Tongue (tissue), 2 donors: ENCODE measurements at regions not wholly inside any gene's neighbourhood (a gene's known extent, or its start where the extent isn't known, plus 50 kb on each side); places are given as distances from the start of the nearest gene placed in this dataset. TPM values are rescaled to one million over a fixed set of nuclear protein-coding genes. Genes with fewer than 3 reads are reported as not detected.
"Not testable (repeated sequence)": the region's sequence is repeated elsewhere in the genome, so short reads cannot be mapped to it uniquely, and the experiment has no call there.

ENCODE experiments used
- DNase-seq: peaks from one replicate; pipeline ENCODE4 v3.0.0-alpha.2; 2015
- small RNA-seq: library from RNA; depleted of rRNA; stranded (forward); fragments of <200 nt; gene quantifications from one replicate; pipeline ENCODE3, GENCODE V24; 2014; ENCODE audit warnings: low replicate concordance

DNA sequence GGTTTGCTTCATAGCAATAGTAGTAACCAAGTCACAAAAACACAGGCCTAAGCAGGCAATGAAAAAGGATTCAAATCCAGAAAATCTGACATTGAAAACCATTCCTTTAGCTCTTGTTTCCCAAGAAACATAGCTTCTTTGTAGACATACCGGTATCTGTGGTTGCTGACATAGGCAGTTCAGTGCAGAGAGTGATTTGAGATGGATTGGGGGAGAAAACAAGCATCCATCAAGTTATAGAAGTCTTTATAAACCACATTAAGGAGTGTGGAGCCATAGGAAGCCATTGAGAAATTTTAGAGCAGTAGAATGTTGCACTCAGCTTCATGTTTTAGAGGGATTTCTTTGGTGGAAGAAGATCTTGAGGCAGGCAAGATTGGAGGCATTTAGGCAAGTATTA lies 91.2 kb upstream of the MARCKS start:
- no peak for DNase-seq

DNA sequence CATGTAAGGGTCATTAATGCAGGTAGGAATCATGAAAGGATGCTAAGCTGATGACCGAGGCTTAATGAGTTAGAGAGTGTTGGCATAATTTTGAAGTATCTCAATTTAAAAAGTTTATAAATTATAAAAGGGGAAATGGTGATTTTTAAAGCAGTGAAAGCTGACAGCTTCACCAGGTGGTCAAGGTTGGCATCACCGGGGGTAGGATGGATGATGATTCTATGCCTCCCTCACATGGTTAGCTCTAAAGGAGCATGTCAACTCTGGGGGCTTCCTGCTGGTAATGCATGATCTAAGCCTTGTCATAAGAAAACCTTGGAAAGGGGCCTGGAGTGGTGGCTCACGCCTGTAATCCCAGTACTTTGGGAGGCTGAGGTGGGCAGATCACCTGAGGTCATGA lies 89.2 kb upstream of the MARCKS start:
- no peak for DNase-seq

GRCh38 chr6:113772961-113773360 lies 84.2 kb upstream of the MARCKS start:
- DNase-seq = no peak

- DNase-seq = no peak
Observed at GRCh38 chr6:113774127-113774825, 82.9 kb upstream of the MARCKS start.

GRCh38 chr6:113776998-113777397 lies 80.1 kb upstream of the MARCKS start:
- DNase-seq = no peak

DNA sequence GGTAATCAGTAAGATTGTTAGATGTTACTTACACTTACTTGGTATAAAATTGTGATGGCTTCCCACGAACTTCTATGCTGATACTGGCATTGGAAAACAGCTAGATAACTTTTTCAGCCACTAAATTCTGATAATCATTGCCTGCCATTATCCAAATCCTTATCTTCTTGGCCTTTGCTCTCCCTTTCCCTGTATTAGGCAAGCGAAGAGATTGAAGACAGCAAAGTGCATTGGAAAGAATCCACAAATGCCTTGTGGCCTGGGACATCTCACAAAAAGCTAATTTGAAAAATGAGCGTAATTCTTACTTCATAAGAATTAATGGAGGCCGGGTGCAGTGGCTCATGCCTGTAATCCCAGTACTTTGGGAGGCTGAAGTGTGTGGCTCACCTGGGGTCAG lies 79.5 kb upstream of the MARCKS start:
- DNase-seq = no peak

- DNase-seq = no peak
Observed at GRCh38 chr6:113779656-113780055, 77.5 kb upstream of the MARCKS start.

GRCh38 chr6:113782636-113783035 lies 74.5 kb upstream of the MARCKS start:
- DNase-seq = no peak

DNA sequence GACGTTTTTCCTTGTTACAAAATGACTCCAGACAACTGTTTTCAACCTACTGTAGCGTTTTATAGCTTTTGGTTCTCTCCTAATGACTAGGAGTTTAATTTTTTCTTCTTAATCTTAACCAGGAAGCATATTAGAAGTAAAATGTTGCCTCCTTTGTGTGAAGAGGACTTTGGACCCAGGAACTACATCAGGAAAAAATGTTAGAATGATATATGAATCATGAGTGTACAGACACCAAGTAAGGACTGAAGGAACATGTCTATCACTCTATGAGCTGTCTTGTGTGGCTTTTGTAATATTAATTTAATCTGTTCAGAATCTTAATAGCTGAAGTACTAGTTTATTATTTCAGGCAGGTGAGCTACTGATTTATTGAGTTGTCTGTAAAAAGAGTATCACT lies 71.0 kb upstream of the MARCKS start:
- DNase-seq = no peak

DNA sequence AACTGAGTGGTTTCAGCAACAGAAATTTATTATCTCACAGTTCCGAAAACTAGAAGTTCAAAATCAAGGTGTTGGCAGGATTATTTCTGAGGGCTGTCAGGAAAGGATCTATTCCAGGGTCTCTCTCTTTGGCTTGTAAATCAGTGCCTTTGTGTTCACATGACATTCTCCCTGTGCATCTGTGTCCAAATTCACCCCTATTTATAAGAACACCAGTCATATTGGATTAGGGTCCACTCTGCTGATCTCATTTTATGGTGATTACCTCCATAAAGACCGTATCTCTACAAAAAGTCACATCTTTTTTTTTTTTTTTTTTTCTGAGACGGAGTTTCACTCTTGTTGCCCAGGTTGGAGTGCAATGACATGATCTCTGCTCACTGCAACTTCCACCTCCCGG lies 68.6 kb upstream of the MARCKS start:
- DNase-seq = no peak

DNA sequence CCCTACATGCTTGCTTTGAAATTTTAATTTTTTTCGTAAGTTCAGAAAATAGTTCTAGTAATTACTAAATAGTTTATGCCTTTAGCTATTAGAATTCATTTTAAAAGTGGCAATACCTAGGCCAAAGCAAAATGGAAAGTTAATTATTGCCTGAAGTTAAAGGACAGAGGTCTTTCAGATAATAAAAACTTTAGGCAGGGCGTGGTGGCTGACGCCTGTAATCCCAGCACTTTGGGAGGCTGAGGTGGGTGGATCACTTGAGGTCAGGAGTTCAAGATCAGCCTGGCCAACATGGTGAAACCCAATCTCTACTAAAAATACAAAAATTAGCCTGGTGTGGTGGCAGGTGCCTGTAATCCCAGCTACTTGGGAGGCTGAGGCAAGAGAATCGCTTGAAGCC lies 65.9 kb upstream of the MARCKS start:
- DNase-seq = not testable (repeated sequence)

GRCh38 chr6:113795371-113795770 lies 61.8 kb upstream of the MARCKS start:
- DNase-seq = not testable (repeated sequence)

GRCh38 chr6:113796038-113796437 lies 61.1 kb upstream of the MARCKS start:
- no peak for DNase-seq

DNA sequence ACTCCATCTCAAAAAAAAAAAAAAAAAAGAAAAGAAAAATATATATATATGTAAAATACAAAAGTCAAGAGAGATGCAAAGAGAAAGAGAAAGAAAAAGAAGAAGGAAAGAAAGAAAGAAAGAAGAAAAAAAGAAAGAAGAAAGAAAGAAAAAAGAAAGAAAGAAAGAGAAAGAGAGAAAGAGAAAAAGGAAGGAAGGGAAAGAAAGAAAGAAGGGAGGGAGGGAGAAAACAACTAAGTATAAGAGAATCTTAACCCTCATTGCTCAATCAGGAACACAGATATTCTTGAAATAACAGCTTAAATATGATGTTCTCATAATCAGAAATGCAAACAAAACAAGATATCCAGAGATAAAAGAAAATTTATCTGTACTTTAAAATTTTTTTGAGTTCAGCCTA lies 54.4 kb upstream of the MARCKS start:
- no peak for DNase-seq

DNA sequence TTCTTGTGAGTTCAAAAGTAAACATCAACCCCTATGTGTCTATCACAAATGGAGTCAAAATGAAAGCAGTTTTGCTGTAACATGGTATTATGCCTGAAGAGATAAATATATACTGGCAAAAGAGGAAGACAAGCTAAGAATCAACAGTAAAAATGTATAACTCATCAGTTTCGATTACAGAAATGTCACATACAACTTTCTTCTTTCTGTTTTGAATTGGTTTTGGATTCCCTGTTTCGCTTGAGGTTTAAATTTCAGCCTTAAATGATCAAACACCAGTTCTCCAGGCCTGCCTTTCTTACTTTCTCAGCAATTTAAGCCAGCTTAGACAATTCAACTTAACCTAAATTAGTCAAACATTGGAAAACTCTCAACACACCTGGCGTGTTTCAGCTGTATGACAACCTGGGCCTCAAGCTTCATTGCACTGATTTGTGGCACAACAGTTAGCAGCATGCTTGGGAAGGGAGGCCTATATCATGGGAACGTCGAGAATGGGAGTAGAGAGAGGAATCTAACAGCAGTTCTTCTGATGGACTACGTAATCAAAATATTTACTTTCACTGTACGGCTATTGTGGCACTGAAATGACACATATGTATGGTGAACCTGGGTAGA lies 51.9 kb upstream of the MARCKS start:
- DNase-seq = peak; percentile 80

GRCh38 chr6:113805811-113806495 lies 51.2 kb upstream of the MARCKS start:
- DNase-seq = peak; percentile 73

Small RNA genes in the stretch of these regions (small RNA-seq; reads per million reads assigned to genes)
- gene RNU6-1163P = not detected
